Type B pancreatic cell (in vitro differentiated cells): ENCODE measurements at regions not wholly inside any gene's neighbourhood (a gene's known extent, or its start where the extent isn't known, plus 50 kb on each side); places are given as distances from the start of the nearest gene placed in this dataset.

ENCODE experiments used
- DNase-seq: peaks from one replicate; pipeline ENCODE4 v3.0.0; 2021; ENCODE audit warnings: mixed read lengths; ENCODE audit not compliant: unreplicated experiment; ENCODE audit errors: extremely low spot score
- H3K27ac Mint-ChIP-seq: 2 replicates; pipeline ENCODE4 v1.8.0; 2021; ENCODE audit warnings: mild to moderate bottlenecking, mixed read lengths
- H3K27me3 Mint-ChIP-seq: 2 replicates; pipeline ENCODE4 v1.8.0; 2021; ENCODE audit warnings: mixed read lengths
- H3K36me3 Mint-ChIP-seq: 2 replicates; pipeline ENCODE4 v1.8.0; 2021; ENCODE audit warnings: mixed read lengths
- H3K4me1 Mint-ChIP-seq: one replicate; pipeline ENCODE4 v1.8.0; 2021; ENCODE audit warnings: mixed read lengths; ENCODE audit not compliant: unreplicated experiment
- H3K4me3 Mint-ChIP-seq: 2 replicates; pipeline ENCODE4 v1.8.0; 2021; ENCODE audit warnings: mild to moderate bottlenecking, mixed read lengths
- H3K9me3 Mint-ChIP-seq: 2 replicates; pipeline ENCODE4 v1.8.0; 2021; ENCODE audit warnings: mixed read lengths
- TF ChIP-seq, protein P1 (sequence below): fragments of 200-600 bp; sonication (generic); conservative IDR thresholded peaks from 2 replicates; pipeline ENCODE4 v1.5.0; 2021; ENCODE audit warnings: antibody characterized with exemption, mild to moderate bottlenecking

DNA sequence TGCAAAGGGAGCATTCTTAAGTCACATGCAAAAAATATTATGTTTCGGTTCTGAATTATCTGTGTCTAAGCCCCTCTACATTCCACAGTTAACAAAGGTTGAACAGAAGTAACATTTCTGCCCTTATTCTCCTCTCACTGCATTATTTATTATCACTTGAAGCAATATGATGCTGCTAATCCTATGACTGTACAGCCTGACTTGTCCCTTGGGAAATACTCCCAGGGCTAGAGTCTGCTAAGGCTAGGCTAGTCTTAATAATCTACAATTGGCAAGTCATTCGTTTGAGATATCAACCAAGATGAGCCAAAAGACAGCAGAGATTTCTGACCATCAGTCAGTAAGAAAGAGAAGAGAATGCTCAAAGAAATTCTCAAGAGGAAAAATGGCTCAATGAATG is 226.9 kb upstream of the HCCS start:
- no peaks in the 10 kb centered on the region for H3K4me1 Mint-ChIP-seq
- no peaks in the 10 kb centered on the region for H3K27me3 Mint-ChIP-seq
- TF ChIP-seq, protein P1, sequence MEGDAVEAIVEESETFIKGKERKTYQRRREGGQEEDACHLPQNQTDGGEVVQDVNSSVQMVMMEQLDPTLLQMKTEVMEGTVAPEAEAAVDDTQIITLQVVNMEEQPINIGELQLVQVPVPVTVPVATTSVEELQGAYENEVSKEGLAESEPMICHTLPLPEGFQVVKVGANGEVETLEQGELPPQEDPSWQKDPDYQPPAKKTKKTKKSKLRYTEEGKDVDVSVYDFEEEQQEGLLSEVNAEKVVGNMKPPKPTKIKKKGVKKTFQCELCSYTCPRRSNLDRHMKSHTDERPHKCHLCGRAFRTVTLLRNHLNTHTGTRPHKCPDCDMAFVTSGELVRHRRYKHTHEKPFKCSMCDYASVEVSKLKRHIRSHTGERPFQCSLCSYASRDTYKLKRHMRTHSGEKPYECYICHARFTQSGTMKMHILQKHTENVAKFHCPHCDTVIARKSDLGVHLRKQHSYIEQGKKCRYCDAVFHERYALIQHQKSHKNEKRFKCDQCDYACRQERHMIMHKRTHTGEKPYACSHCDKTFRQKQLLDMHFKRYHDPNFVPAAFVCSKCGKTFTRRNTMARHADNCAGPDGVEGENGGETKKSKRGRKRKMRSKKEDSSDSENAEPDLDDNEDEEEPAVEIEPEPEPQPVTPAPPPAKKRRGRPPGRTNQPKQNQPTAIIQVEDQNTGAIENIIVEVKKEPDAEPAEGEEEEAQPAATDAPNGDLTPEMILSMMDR: no peak
- no peak for DNase-seq
- H3K9me3 Mint-ChIP-seq: peaks cover 8% of the 10 kb centered on the region
- H3K36me3 Mint-ChIP-seq: no peaks in the 10 kb centered on the region
- H3K4me3 Mint-ChIP-seq: no peak overlapping the region
- H3K27ac Mint-ChIP-seq: no peak overlapping the region

DNA sequence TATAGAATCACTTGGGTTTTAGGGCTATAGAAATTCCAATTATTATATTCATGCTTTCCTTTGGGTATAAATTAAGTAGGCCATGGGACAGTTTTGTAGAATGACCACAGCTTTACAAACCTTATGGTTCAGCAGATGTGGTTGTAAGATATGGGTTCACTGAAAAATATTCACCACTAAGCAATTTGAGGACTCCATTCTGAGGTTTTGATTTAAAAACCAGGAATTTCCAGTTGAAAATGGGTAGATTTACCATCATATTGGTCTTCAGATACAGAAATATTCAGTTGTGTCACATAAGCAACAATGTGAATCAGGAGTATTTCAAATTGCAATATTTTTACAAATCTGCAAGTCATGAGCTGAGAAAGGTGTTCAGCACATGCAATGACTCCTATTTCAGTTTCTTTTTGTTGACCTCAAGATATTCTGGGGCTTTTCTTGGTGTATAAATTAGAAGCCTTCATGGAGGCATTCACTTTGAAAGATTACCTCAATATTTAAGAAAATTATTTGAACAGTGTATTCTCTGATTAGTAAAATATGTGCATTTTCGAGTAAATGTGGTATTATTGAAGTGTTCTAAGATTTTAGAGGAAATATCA is 218.4 kb upstream of the HCCS start:
- TF ChIP-seq, protein P1: no peak
- H3K4me3 Mint-ChIP-seq: no peak overlapping the region
- H3K36me3 Mint-ChIP-seq: no peaks in the 10 kb centered on the region
- H3K9me3 Mint-ChIP-seq: no peaks in the 10 kb centered on the region
- no peak for DNase-seq
- no peaks in the 10 kb centered on the region for H3K27me3 Mint-ChIP-seq
- H3K4me1 Mint-ChIP-seq: no peaks in the 10 kb centered on the region
- no peak overlapping the region for H3K27ac Mint-ChIP-seq

DNA sequence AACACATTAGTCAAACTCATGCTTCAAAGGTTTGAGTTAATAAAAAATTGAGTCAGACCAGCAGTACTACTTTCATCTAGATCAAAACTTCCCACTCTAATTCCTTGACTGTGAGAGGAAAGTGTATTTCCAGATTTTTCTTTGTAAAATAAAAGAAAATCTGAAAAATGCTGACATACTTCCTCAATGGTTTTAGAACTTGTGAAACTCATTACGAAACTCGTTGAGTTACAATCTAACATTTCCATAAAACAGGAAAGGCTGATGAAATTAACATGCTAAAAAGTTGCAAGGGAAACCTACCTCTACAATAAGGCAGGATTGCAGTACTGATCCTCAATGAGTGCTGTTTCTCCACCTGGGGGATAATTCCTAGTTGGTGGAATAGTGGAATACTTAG is 217.8 kb upstream of the HCCS start:
- Mint-ChIP-seq H3K27ac (no peak overlapping the region), H3K9me3 (no peaks in the 10 kb centered on the region), H3K36me3 (no peaks in the 10 kb centered on the region), H3K4me1 (no peaks in the 10 kb centered on the region), H3K27me3 (no peaks in the 10 kb centered on the region), H3K4me3 (no peak overlapping the region)
- TF ChIP-seq, protein P1: no peak
- DNase-seq: no peak

DNA sequence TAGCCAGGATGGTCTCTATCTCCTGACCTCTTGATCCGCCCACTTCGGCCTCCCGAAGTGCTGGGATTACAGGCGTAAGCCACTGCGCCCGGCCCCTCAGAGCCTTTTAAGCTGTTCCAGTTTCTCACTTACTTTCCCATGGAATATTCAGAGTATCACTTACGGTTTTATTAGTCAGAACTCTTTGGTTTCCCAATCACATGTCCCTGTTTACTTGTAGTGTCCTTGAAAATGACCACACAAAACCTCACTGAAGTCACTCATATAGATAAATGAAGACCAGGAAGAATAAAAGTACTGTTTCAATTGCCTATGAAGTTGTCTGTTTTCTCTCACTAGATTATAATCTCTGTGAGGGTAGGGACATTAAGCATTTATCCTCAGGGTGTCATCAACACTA is 217.2 kb upstream of the HCCS start:
- Mint-ChIP-seq H3K4me3 (no peak overlapping the region), H3K9me3 (no peaks in the 10 kb centered on the region), H3K4me1 (no peaks in the 10 kb centered on the region), H3K27ac (no peak overlapping the region), H3K36me3 (no peaks in the 10 kb centered on the region), H3K27me3 (no peaks in the 10 kb centered on the region)
- TF ChIP-seq, protein P1: no peak
- DNase-seq: no peak

DNA sequence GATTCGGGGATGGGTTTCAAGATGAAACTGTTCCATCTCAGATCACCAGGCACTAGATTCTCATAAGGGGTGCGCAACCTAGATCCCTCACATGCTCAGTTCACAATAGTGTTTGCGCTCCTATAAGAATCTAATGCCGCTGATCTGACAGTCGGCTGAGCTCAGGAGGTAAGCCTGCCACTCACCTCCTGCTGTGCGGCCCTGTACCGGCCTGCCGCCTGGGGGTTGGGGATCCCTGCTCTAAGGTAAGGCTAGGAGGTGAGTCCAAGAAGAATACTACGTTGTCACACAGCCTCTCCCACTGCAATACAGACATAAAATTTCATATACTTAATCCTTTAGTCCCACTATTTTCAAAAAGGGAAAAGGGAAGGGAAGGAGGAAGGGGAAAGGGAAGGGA is 213.4 kb upstream of the HCCS start:
- TF ChIP-seq, protein P1: no peak
- Mint-ChIP-seq H3K36me3 (no peaks in the 10 kb centered on the region), H3K27ac (no peak overlapping the region), H3K27me3 (no peaks in the 10 kb centered on the region), H3K4me3 (no peak overlapping the region), H3K4me1 (no peaks in the 10 kb centered on the region), H3K9me3 (no peaks in the 10 kb centered on the region)
- DNase-seq: no peak
